MM.1S (cell line): ENCODE measurements at regions not wholly inside any gene's neighbourhood (a gene's known extent, or its start where the extent isn't known, plus 50 kb on each side); places are given as distances from the start of the nearest gene placed in this dataset.

Source experiments
- CTCF ChIP-seq: fragments of 300-600 bp; sonication (generic); IDR thresholded peaks from 2 replicates; pipeline ENCODE4 v1.5.1; 2016; ENCODE audit warnings: antibody characterized with exemption, low read length, mixed read lengths
- EZH2 ChIP-seq: fragments of 300-600 bp; sonication (generic); optimal IDR thresholded peaks from 2 replicates; pipeline ENCODE3; 2017; ENCODE audit warnings: low read depth, mild to moderate bottlenecking, antibody characterized with exemption, low read length, mixed read lengths

- no peak for TF ChIP-seq CTCF
- TF ChIP-seq EZH2, result no peak
Measured at GRCh38 chr3:106342386-106342785, 473.6 kb upstream of the CBLB start.
